Hematopoietic multipotent progenitor cell treated with erythropoietin and hydrocortisone succinate and interleukin-3 and kit ligand, for 17 days (in vitro differentiated cells): ENCODE measurements at regions not wholly inside any gene's neighbourhood (a gene's known extent, or its start where the extent isn't known, plus 50 kb on each side); places are given as distances from the start of the nearest gene placed in this dataset.

ENCODE experiments used
- DNase-seq: peaks from one replicate; pipeline ENCODE4 v3.0.0-alpha.2; 2015; ENCODE audit warnings: low spot score

DNA sequence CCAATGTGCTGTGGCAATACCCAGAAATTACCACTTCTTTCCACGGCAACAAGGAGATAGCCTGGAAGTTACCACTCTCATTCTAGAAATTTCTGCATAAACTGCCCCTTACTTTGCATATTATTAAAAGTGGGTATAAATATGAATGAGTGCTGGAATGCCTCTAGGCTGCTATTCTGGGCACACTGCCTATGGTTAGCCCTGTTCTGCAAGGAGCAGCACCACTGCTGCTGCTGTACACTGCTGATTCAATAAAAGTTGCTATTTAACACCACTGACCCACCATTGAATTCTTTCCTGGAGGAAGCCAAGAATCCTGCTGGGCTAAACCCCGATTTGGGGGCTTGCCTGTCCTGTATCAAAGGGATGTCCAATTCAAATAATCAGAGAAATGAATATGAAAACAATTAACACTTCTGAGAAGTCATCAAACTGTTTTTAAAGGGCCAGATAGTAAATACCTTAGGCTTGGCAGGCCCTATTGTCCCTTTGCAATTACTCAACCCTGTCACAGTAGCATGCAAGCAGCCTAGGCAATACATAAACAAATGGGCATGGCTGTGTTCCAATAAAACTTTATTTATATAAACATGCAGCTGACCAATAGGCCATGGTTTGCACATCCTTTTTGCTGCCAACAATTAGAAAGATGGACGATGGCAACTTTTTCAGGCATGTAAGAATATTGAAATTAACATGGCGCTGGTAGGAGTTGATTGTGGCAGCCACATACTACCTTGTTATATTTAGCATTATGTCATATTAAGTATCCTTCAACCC is 369.4 kb upstream of the B3GALT2 start:
- no peak for DNase-seq

- no peak for DNase-seq
Measured at GRCh38 chr1:193553564-193553963, 367.2 kb upstream of the B3GALT2 start.

- DNase-seq, result no peak
Measured at GRCh38 chr1:193552274-193552673, 365.9 kb upstream of the B3GALT2 start.

- DNase-seq, result no peak
Measured at GRCh38 chr1:193549081-193549480, 362.7 kb upstream of the B3GALT2 start.

GRCh38 chr1:193545171-193545570 is 358.8 kb upstream of the B3GALT2 start:
- DNase-seq, result no peak

DNA sequence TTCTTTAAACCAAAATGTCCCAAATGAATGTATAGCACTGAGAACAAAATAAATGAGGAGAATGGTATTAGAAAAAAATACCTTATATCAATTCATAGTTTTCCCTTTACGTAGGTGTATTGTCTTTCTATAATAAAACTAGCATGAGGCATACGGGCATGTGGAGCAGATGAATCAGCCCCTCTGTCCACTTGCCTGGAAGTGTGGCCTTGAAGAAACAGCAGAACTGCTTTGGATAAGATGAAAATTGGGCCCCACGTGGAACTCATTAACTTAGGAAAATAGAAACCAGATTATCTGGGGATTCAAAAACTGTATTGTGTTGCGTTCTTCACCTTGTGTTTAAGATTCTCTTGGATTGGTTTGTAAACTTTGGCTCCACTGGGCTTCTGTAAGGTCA is 356.8 kb upstream of the B3GALT2 start:
- no peak for DNase-seq

GRCh38 chr1:193542690-193543089 is 356.3 kb upstream of the B3GALT2 start:
- no peak for DNase-seq

GRCh38 chr1:193540511-193540910 is 354.1 kb upstream of the B3GALT2 start:
- no peak for DNase-seq

DNA sequence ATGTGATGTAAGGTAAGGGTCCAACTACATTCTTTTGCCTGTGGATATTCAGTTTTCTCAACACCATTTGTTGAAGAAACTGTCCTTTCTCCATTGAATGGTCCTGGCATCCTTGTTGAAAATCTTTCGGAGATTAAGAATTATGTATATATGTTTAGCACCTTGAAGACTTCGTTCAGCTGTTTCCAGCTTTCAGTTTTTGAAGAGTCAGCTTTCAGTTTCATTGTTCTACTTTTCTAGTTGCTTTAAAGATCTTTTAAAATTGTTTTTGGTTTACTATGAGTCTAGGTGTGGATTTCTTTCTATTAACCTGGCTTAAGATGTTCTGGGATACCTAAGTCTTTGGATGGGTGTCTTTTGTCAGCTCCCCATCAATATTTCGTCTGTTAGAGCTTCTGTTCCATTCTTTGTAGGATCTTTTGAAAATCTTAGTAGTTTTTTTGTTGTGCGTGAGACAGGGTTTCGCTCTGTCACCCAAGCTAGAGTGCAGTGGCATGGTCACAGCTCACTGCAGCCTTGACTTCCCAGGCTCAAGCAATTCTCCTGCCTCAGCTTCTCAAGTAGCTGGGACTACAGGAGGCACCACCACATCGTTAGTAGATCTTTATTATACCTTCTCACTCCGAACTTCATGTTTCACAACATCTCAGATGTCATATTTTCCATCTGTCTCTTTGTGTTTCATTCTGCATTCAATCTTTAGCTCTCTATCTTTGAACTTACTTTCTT is 353.5 kb upstream of the B3GALT2 start:
- no peak for DNase-seq

DNA sequence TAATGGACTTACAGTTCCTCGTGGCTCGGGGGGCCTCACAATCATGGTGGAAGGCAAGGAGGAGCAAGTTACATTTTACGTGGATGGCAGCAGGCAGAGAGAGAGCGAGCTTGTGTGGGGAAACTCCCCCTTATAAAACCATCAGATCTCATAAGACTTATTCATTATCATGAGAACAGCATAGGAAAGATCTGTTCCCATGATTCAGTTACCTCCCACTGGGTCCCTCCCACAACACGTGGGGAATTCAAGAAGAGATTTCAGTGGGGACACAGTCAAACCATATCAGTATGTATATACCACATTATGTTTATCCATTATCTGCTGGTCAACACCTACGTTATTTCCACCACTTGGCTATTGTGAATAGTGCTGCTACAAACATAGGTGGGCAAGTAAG is 352.3 kb upstream of the B3GALT2 start:
- no peak for DNase-seq

DNA sequence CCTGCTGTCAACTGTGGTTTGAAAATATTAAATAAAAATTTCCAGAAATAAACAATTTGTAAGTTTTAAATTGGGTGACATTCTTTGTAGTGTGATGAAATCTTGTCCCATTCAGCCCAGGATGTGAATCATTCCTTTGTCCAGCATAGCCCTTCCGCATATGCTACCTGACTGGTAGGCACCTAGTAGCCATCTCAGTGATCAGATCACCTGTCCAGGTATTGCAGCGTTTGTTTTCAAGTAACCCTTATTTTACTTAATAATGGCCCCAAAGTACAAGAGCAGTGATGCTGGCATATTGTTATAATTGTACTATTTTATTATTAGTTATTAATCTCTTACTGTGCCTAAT is 351.6 kb upstream of the B3GALT2 start:
- no peak for DNase-seq

- no peak for DNase-seq
Measured at GRCh38 chr1:193537266-193538002, 351.0 kb upstream of the B3GALT2 start.

DNA sequence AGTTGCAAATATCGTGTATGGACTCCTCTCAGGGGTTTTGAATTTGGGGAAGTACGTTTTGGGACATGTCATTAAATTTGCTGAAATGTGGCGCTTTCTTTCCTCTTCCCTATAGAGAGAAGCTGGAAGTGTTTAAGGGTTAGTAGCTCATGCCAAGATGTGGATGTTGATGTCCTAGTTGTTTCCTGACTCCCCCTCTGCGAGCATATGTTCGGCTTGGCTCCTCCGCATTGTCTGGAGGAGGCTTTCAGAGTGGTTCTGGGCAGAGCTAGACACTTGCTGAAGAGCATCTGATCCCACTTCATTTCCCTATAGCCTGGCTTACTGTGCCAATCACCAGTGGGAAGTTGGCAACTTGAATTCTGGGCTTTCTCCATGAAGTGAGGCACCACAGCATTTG is 347.4 kb upstream of the B3GALT2 start:
- DNase-seq, result no peak

GRCh38 chr1:193525917-193526710 is 339.7 kb upstream of the B3GALT2 start:
- no peak for DNase-seq

GRCh38 chr1:193525411-193525810 is 339.0 kb upstream of the B3GALT2 start:
- DNase-seq, result no peak

DNA sequence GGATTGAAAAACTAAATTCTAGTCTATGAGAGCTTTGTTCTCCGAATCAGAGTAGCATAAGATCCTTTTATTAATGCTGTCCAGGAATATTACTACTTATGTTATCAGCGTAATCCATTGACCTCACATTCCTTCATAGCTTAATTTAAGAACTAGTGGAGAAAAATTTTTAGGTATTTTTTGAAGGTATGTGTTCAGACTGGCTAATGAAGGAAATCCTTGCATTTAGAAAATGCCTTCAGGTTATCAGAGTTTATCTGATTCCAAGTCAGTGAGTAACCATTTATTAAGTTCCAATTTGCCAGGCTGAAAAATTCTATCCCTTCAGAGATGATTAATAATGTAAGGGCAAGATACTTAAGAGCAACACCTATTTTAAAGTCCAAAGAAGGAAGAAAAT is 338.2 kb upstream of the B3GALT2 start:
- DNase-seq, result no peak

DNA sequence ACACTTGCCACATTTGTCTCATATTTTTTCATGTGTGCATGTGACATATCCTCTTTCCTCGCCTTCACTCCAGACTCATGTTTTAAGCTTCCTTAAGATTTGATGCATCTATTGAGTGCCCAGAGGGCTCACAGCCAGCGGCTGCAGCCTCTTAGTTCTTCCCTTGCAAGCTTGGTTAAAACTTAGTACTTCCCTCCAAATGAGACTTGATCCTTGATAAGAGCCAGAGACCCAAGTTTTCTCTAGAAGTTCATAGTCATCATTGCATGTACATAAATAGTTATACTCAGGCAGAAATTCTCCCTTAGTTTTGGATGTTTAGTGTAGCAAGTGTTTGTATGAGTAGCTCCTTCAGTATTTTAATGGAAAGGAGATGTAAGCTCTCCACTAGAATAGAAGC is 337.6 kb upstream of the B3GALT2 start:
- DNase-seq, result no peak

- DNase-seq, result no peak
Measured at GRCh38 chr1:193520472-193520871, 334.1 kb upstream of the B3GALT2 start.

GRCh38 chr1:193519922-193520321 is 333.5 kb upstream of the B3GALT2 start:
- no peak for DNase-seq

- DNase-seq, result no peak
Measured at GRCh38 chr1:193516755-193517388, 330.5 kb upstream of the B3GALT2 start.

GRCh38 chr1:193514397-193514796 is 328.0 kb upstream of the B3GALT2 start:
- DNase-seq, result no peak

- DNase-seq, result no peak
Measured at GRCh38 chr1:193513032-193513431, 326.6 kb upstream of the B3GALT2 start.
